NT2/D1 (cell line): ENCODE measurements at regions not wholly inside any gene's neighbourhood (a gene's known extent, or its start where the extent isn't known, plus 50 kb on each side); places are given as distances from the start of the nearest gene placed in this dataset.

Experiments used
- SUZ12 ChIP-seq: IDR thresholded peaks from 2 replicates; pipeline ENCODE4 v1.6.1; 2011; ENCODE audit not compliant: insufficient read length, insufficient read depth; ENCODE audit errors: extremely low read depth
- ZNF274 ChIP-seq: IDR thresholded peaks from 2 replicates; pipeline ENCODE4 v1.6.1; 2011; ENCODE audit warnings: mild to moderate bottlenecking, low read depth, low read length

GRCh38 chr4:56752985-56753384 is 68.5 kb downstream of the SPINK2 start:
- TF ChIP-seq SUZ12 (no peak), ZNF274 (no peak)
